ENCODE measurements at regions not wholly inside any gene's neighbourhood (a gene's known extent, or its start where the extent isn't known, plus 50 kb on each side); places are given as distances from the start of the nearest gene placed in this dataset.

DNA sequence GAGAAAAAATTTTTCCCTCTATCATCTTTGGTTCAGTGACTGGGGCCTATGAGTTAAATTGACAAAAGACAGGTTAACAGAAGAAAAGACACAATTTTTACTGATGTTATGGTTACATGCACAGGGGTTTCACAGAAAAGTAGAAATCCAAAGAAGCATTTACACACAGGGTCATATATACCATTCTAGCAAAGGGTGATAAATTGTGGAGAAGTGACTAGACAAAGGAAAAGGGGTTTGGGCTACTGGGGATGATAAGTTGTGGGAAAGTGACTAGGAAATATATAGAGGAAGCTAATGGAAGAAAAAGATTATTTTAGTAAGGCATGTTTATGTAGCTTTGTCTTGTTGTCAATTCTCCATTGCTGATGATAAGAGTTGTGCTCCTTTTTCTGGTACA is 276.7 kb upstream of the JARID2 start:
- no peaks in the 10 kb centered on the region for H3K4me1 ChIP-seq (ENCODE audit: control insufficient read depth, insufficient read depth, low read length)
- no peak for DNase-seq (ENCODE audit: low read depth, low spot score)
- no peak for FAIRE-seq

DNA sequence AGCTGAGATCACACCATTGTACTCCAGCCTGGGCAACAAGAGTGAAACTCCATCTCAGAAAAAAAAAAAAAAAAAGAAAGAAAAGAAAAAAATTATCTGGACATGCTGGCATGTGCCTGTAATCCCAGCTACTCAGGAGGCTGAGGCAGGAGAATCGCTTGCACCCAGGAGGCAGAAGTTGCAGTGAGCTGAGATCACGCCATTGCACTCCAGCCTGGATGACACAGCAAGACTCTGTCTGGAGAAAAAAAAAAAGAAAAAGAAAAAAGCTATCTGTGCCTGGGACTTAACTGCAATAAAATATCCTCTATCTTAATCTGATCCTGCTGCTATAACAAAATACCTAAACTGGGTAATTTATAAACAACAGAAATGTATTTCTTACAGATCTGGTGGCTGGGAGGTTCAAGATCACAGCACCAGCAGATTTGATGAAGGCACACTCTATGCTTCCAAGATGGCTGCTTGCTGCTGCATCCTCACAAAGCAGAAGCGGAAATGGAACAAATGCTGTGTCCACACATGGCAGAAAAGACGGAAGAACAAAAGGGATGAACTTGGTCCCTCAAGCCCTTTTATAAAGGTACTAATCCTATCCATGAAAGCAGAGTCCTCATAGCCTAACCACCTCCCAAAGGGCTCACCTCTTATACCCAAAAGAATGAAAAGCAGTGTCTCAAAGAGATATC is 273.3 kb upstream of the JARID2 start:
- H3K4me3 ChIP-seq: no peak overlapping the region
- WGBS (ENCODE audit: insufficient coverage, insufficient replicate concordance, low lambda C conversion rate, missing lambda C conversion rate): 83% methylated on average over 4 of the region's 4 CpGs
- BruUV-seq (replicated peaks): no TSS peak
- no peak overlapping the region for H3K4me2 ChIP-seq (ENCODE audit: control insufficient read depth, insufficient read depth)
- H3K27me3 ChIP-seq (replicated peaks in 1 of 2; ENCODE audit: control insufficient read depth in 2 of 2, insufficient read depth in 2 of 2, low read length in 1 of 2): no peaks in the 10 kb centered on the region
- H3K9me3 ChIP-seq (replicated peaks; ENCODE audit: control insufficient read depth, insufficient read depth, low read length): no peaks in the 10 kb centered on the region
- H2AFZ ChIP-seq (ENCODE audit: control insufficient read depth, low read depth, low read length): no peak overlapping the region
- TF ChIP-seq SPI1 (IDR thresholded peaks at IDR 0.05; ENCODE audit: borderline replicate concordance, insufficient read depth, low read depth, low read length) (no peak), YY1 (IDR thresholded peaks at IDR 0.05; ENCODE audit: low read depth, low read length) (peak; percentile 26; the same call in 1 of the 2 replicates)
- TF ChIP-seq, protein P1, sequence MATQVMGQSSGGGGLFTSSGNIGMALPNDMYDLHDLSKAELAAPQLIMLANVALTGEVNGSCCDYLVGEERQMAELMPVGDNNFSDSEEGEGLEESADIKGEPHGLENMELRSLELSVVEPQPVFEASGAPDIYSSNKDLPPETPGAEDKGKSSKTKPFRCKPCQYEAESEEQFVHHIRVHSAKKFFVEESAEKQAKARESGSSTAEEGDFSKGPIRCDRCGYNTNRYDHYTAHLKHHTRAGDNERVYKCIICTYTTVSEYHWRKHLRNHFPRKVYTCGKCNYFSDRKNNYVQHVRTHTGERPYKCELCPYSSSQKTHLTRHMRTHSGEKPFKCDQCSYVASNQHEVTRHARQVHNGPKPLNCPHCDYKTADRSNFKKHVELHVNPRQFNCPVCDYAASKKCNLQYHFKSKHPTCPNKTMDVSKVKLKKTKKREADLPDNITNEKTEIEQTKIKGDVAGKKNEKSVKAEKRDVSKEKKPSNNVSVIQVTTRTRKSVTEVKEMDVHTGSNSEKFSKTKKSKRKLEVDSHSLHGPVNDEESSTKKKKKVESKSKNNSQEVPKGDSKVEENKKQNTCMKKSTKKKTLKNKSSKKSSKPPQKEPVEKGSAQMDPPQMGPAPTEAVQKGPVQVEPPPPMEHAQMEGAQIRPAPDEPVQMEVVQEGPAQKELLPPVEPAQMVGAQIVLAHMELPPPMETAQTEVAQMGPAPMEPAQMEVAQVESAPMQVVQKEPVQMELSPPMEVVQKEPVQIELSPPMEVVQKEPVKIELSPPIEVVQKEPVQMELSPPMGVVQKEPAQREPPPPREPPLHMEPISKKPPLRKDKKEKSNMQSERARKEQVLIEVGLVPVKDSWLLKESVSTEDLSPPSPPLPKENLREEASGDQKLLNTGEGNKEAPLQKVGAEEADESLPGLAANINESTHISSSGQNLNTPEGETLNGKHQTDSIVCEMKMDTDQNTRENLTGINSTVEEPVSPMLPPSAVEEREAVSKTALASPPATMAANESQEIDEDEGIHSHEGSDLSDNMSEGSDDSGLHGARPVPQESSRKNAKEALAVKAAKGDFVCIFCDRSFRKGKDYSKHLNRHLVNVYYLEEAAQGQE (IDR thresholded peaks at IDR 0.05; ENCODE audit: low read depth, low read length): no peak
- H3K36me3 ChIP-seq (ENCODE audit: control insufficient read depth in 2 of 2, insufficient read depth in 2 of 2, low read length in 1 of 2): no peaks in the 10 kb centered on the region
- DNase-seq (ENCODE audit: low read depth, low spot score) (no peak), ATAC-seq (no peak), FAIRE-seq (no peak)
- RAD21 ChIA-PET (ENCODE audit: unreplicated experiment): interaction anchor here (0.5 to 0.6 kb wide), 2 partner anchors 15 to 54 kb away, joined by 4 to 5 read pairs; no protein-coding TSS in a partner anchor
- H3K4me1 ChIP-seq (ENCODE audit: control insufficient read depth, insufficient read depth, low read length): peaks cover 7% of the 10 kb centered on the region; the same call in 1 of the 2 replicates
- CTCF ChIA-PET: no interaction called here
- SMC1A ChIA-PET (ENCODE audit: uncharacterized antibody, unreplicated experiment): no interaction called here
- H3K9ac ChIP-seq (ENCODE audit: control insufficient read depth, insufficient read depth, low read length): no peak overlapping the region
- no peaks in the 10 kb centered on the region for H4K20me1 ChIP-seq (ENCODE audit: control insufficient read depth, insufficient read depth)
- POLR2A ChIA-PET: interaction anchor here (0.7 kb wide), 2 partner anchors 36 to 106 kb away, joined by 3 read pairs; no protein-coding TSS in a partner anchor
- intact Hi-C loops (cut with micrococcal nuclease; ENCODE audit: unreplicated experiment): no loop called here
- in situ Hi-C loops (cut with MboI): no loop called here
- no peak overlapping the region for H3K27ac ChIP-seq (ENCODE audit: control insufficient read depth, insufficient read depth)
- H3K79me2 ChIP-seq (ENCODE audit: control insufficient read depth, insufficient read depth, low read length): no peaks in the 10 kb centered on the region

More for the DNA sequence above, 276.7 kb upstream of the JARID2 start:
- Histone ChIP-seq H3K79me2 (ENCODE audit: control insufficient read depth, insufficient read depth, low read length) (no peaks in the 10 kb centered on the region), H3K36me3 (ENCODE audit: control insufficient read depth in 2 of 2, insufficient read depth in 2 of 2, low read length in 1 of 2) (no peaks in the 10 kb centered on the region), H3K27ac (ENCODE audit: control insufficient read depth, insufficient read depth) (no peak overlapping the region), H3K4me3 (no peak overlapping the region), H2AFZ (ENCODE audit: control insufficient read depth, low read depth, low read length) (no peak overlapping the region), H3K9me3 (replicated peaks; ENCODE audit: control insufficient read depth, insufficient read depth, low read length) (no peaks in the 10 kb centered on the region), H4K20me1 (ENCODE audit: control insufficient read depth, insufficient read depth) (no peaks in the 10 kb centered on the region), H3K9ac (ENCODE audit: control insufficient read depth, insufficient read depth, low read length) (no peak overlapping the region), H3K27me3 (replicated peaks in 1 of 2; ENCODE audit: control insufficient read depth in 2 of 2, insufficient read depth in 2 of 2, low read length in 1 of 2) (no peaks in the 10 kb centered on the region), H3K4me2 (ENCODE audit: control insufficient read depth, insufficient read depth) (no peak overlapping the region)
- no TSS peak for BruUV-seq (replicated peaks)
- TF ChIP-seq MEF2B (IDR thresholded peaks at IDR 0.05; ENCODE audit: partially characterized antibody, poor library complexity, severe bottlenecking) (no peak), RAD21 (IDR thresholded peaks at IDR 0.05; ENCODE audit: insufficient read depth, low read depth, low read length) (no peak), EGR1 (IDR thresholded peaks at IDR 0.05; ENCODE audit: borderline replicate concordance in 1 of 2, low read depth in 2 of 2, low read length in 2 of 2) (no peak), EZH2 (IDR thresholded peaks at IDR 0.05; ENCODE audit: borderline replicate concordance, control insufficient read depth, low read depth, low read length) (no peak), YBX1 (IDR thresholded peaks at IDR 0.05) (no peak)
- TF ChIP-seq, protein P2, sequence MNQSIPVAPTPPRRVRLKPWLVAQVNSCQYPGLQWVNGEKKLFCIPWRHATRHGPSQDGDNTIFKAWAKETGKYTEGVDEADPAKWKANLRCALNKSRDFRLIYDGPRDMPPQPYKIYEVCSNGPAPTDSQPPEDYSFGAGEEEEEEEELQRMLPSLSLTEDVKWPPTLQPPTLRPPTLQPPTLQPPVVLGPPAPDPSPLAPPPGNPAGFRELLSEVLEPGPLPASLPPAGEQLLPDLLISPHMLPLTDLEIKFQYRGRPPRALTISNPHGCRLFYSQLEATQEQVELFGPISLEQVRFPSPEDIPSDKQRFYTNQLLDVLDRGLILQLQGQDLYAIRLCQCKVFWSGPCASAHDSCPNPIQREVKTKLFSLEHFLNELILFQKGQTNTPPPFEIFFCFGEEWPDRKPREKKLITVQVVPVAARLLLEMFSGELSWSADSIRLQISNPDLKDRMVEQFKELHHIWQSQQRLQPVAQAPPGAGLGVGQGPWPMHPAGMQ (IDR thresholded peaks at IDR 0.05; ENCODE audit: borderline replicate concordance): no peak
- intact Hi-C loops (cut with micrococcal nuclease; ENCODE audit: unreplicated experiment) (no loop called here), in situ Hi-C loops (cut with MboI) (no loop called here)
- ATAC-seq: no peak
- SMC1A ChIA-PET (ENCODE audit: uncharacterized antibody, unreplicated experiment): no interaction called here
- RAD21 ChIA-PET (ENCODE audit: unreplicated experiment): no interaction called here
- CTCF ChIA-PET: interaction anchor here (1.1 to 1.7 kb wide), 2 partner anchors 12 to 35 kb away, joined by 3 to 4 read pairs; no protein-coding TSS in a partner anchor
- POLR2A ChIA-PET: no interaction called here

Data from GM12878 (cell line).